ENCODE measurements at regions not wholly inside any gene's neighbourhood (a gene's known extent, or its start where the extent isn't known, plus 50 kb on each side); places are given as distances from the start of the nearest gene placed in this dataset.

DNA sequence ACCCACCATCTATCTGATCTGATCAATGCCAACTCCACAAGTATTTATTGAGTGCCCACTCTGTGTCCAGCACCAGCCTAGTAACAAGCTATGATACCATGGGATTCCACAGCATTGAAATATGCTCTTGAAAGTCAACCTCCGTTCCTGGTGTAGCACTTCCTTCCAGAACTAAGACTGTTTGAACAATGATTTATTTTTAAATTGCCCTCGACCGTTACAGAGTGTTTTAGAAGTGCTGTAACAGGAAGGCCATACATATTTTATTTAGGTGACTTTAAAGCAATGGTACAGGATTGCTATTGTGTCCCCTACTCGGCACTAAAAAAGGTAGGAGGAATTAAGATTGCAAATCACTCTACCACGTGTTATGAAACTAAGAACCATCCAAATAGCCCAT, 225.6 kb downstream of the TEX36 start:
- Histone ChIP-seq H2AFZ (ENCODE audit: low read depth, low read length, poor library complexity, severe bottlenecking) (no peak overlapping the region), H3K36me3 (ENCODE audit: control insufficient read depth in 1 of 2, insufficient read depth in 2 of 2, low read length in 2 of 2) (no peaks in the 10 kb centered on the region), H3K9me2 (ENCODE audit: insufficient read depth) (no peaks in the 10 kb centered on the region), H3K27ac (ENCODE audit: low read depth, low read length) (no peak overlapping the region), H3K9me3 (ENCODE audit: control insufficient read depth in 1 of 2, insufficient read depth in 1 of 2, low read depth in 1 of 2, low read length in 2 of 2) (no peaks in the 10 kb centered on the region), H3K27me3 (ENCODE audit: insufficient read depth, low read length) (peaks cover 67% of the 10 kb centered on the region), H3K4me3 (replicated peaks in 1 of 2; ENCODE audit: low read depth in 1 of 2, low read length in 2 of 2) (no peak overlapping the region), H3K9ac (ENCODE audit: low read length) (no peak overlapping the region), H4K20me1 (ENCODE audit: insufficient read depth) (no peaks in the 10 kb centered on the region), H3K4me1 (ENCODE audit: control insufficient read depth in 1 of 2, insufficient read depth in 2 of 2, low read length in 2 of 2) (no peaks in the 10 kb centered on the region), H3K79me2 (ENCODE audit: insufficient read depth, low read length) (no peaks in the 10 kb centered on the region), H3K4me2 (ENCODE audit: low read length) (no peak overlapping the region)
- no TSS peak for BruUV-seq (replicated peaks)
- no peak for DNase-seq (ENCODE audit: low read depth, low spot score)
- intact Hi-C loops (cut with micrococcal nuclease): no loop called here
- ATAC-seq: no peak
- POLR2A ChIA-PET: no interaction called here
- CTCF ChIA-PET: interaction anchor here (1.4 kb wide), 1 partner anchor 9 kb away, joined by 4 read pairs; no protein-coding TSS in a partner anchor
- TF ChIP-seq FOSL1 (IDR thresholded peaks at IDR 0.05; ENCODE audit: low read depth) (no peak), MAX (IDR thresholded peaks at IDR 0.05) (no peak), RAD21 (IDR thresholded peaks at IDR 0.05; ENCODE audit: low read depth) (no peak), ELF1 (IDR thresholded peaks at IDR 0.05; ENCODE audit: borderline replicate concordance, low read depth) (no peak), SRF (IDR thresholded peaks at IDR 0.05; ENCODE audit: low read depth) (no peak), POLR2AphosphoS5 (IDR thresholded peaks at IDR 0.05; ENCODE audit: low read depth, low read length) (no peak), YY1 (IDR thresholded peaks at IDR 0.05; ENCODE audit: extremely low read depth, insufficient replicate concordance, low read depth, low read length) (no peak), EZH2 (IDR thresholded peaks at IDR 0.05) (no peak), JUND (IDR thresholded peaks at IDR 0.05) (no peak), EZH2phosphoT487 (IDR thresholded peaks at IDR 0.05; ENCODE audit: borderline replicate concordance) (no peak), TCF7L2 (IDR thresholded peaks at IDR 0.05; ENCODE audit: borderline replicate concordance, extremely low read depth, insufficient read depth, insufficient read length) (no peak), CBX3 (IDR thresholded peaks at IDR 0.05; ENCODE audit: low read depth) (no peak), SP1 (IDR thresholded peaks at IDR 0.05; ENCODE audit: low read depth) (no peak)
- TF ChIP-seq, protein P1, sequence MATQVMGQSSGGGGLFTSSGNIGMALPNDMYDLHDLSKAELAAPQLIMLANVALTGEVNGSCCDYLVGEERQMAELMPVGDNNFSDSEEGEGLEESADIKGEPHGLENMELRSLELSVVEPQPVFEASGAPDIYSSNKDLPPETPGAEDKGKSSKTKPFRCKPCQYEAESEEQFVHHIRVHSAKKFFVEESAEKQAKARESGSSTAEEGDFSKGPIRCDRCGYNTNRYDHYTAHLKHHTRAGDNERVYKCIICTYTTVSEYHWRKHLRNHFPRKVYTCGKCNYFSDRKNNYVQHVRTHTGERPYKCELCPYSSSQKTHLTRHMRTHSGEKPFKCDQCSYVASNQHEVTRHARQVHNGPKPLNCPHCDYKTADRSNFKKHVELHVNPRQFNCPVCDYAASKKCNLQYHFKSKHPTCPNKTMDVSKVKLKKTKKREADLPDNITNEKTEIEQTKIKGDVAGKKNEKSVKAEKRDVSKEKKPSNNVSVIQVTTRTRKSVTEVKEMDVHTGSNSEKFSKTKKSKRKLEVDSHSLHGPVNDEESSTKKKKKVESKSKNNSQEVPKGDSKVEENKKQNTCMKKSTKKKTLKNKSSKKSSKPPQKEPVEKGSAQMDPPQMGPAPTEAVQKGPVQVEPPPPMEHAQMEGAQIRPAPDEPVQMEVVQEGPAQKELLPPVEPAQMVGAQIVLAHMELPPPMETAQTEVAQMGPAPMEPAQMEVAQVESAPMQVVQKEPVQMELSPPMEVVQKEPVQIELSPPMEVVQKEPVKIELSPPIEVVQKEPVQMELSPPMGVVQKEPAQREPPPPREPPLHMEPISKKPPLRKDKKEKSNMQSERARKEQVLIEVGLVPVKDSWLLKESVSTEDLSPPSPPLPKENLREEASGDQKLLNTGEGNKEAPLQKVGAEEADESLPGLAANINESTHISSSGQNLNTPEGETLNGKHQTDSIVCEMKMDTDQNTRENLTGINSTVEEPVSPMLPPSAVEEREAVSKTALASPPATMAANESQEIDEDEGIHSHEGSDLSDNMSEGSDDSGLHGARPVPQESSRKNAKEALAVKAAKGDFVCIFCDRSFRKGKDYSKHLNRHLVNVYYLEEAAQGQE (IDR thresholded peaks at IDR 0.05; ENCODE audit: low read depth): no peak
- TF ChIP-seq, protein P2, sequence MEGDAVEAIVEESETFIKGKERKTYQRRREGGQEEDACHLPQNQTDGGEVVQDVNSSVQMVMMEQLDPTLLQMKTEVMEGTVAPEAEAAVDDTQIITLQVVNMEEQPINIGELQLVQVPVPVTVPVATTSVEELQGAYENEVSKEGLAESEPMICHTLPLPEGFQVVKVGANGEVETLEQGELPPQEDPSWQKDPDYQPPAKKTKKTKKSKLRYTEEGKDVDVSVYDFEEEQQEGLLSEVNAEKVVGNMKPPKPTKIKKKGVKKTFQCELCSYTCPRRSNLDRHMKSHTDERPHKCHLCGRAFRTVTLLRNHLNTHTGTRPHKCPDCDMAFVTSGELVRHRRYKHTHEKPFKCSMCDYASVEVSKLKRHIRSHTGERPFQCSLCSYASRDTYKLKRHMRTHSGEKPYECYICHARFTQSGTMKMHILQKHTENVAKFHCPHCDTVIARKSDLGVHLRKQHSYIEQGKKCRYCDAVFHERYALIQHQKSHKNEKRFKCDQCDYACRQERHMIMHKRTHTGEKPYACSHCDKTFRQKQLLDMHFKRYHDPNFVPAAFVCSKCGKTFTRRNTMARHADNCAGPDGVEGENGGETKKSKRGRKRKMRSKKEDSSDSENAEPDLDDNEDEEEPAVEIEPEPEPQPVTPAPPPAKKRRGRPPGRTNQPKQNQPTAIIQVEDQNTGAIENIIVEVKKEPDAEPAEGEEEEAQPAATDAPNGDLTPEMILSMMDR (IDR thresholded peaks at IDR 0.05 in 2 of 3, conservative IDR thresholded peaks at IDR 0.05 in 1 of 3; ENCODE audit: borderline replicate concordance in 1 of 3, insufficient read depth in 1 of 3, low read depth in 2 of 3, low read length in 2 of 3): no peak
- RAD21 ChIA-PET (ENCODE audit: low non-redundant PET in 1 of 2, low total read pairs in 2 of 2, uncharacterized antibody in 2 of 2, unreplicated experiment in 2 of 2): no interaction called here

Data from HCT116 (cell line).